HG03457 (cell line): ENCODE measurements at regions not wholly inside any gene's neighbourhood (a gene's known extent, or its start where the extent isn't known, plus 50 kb on each side); places are given as distances from the start of the nearest gene placed in this dataset.
"Not testable (repeated sequence)": the region's sequence is repeated elsewhere in the genome, so short reads cannot be mapped to it uniquely, and the experiment has no call there.

Experiments
- ATAC-seq: cut with Tn5 transposase; IDR thresholded peaks from one replicate; pipeline ENCODE4 v1.9.1; 2021; ENCODE audit warnings: moderate number of reproducible peaks; ENCODE audit not compliant: unreplicated experiment

DNA sequence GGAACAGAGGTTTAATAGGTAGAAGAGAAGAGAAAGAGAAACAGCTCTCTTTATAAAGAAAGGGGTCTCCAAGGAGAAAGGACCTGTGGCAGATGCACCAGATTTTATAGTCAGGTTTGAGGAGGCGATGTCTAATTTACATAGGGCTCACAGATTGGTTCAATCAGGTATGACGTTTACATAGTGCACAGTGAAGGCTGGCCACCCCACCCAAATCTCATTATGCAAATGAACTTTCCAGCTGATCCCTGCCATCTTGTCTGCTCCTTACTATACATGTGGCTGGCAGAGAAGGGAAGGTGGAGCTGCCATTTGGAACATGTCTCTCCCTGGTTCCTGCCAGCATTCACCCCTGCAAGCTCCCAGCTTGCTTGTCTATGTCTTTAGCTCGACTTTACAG, 557.8 kb downstream of the SUCLG1 start:
- no peak for ATAC-seq

- no peak for ATAC-seq
Measured at GRCh38 chr2:83900862-83901261, 558.2 kb downstream of the SUCLG1 start.

- ATAC-seq, result no peak
Measured at GRCh38 chr2:83899271-83899670, 559.8 kb downstream of the SUCLG1 start.

- ATAC-seq, result no peak
Measured at GRCh38 chr2:83894976-83895375, 564.1 kb downstream of the SUCLG1 start.

DNA sequence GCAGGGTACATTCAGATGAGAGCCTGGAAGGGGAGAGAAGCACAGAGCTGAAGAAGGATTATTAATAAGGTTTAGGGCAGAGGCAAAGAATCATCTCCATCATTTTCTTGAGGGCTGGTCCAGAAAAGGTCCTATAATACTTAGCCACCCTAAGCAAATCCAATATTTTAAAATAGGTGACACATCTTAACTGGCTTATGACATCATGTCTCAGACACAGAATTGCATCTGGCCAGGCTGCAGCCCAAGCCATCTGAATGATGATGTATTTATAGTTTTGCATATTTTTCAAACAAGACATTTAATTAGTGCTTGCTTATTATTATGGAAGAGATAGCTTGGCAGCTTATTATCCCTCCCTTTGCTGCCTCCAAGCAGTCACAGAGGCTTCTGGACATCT, 571.3 kb downstream of the SUCLG1 start:
- no peak for ATAC-seq

GRCh38 chr2:83879127-83879526, 580.0 kb downstream of the SUCLG1 start:
- no peak for ATAC-seq

DNA sequence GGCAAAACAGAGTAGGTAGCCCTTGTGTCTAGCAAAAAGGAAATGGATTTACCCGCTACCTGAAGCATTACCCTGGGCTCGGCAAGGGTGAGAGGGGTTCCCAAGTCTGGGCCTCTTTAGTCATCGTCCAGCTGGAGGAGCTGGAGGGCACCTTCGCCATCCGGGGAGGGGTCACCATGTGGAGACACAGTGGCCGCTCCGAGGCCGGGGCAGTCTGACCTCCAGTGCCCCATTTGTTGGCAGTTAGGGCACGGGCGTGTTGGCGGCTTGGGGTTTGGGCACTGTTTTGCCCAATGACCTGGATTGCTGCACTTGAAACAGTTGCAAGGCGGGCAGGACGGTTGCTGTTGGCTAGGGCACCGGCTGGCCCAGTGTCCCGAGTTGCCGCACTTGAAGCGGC, 581.8 kb downstream of the SUCLG1 start:
- ATAC-seq, result not testable (repeated sequence)

DNA sequence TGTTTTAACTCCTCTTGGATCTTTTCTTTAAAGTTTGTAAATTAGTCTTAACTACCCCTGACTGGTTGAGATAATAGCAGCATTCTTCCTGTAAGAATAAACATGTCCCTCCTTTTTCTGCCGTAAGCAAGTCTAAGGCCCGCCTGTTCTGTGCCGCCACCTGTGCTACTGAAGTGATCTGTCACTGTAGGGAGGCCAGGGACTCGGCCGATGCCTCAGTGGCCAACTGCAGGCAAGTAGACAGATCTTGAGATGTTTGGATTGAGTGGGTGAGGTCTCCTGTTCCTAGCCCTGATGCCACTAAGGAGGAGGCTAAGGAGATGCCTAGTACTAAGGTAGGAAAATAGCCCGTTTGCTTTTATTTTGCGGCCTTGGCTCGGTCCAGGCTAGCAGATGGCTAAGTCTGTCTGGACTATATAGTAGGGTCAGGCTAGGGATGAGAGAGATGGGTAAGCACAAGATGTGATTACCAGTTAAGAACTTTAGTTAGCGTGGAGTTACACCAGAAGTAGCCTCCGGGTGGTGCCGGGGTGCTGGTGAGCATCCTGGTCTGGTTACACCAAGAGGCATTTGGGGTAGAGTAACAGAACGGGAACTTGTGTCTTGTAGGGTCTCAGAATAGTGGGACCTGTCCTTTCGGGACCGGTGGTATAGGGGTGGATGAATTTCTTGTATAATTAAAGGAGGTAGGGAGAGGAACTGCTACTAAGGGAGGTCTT, 584.2 kb downstream of the SUCLG1 start:
- ATAC-seq, result no peak

- no peak for ATAC-seq
Measured at GRCh38 chr2:83874066-83874465, 585.0 kb downstream of the SUCLG1 start.

DNA sequence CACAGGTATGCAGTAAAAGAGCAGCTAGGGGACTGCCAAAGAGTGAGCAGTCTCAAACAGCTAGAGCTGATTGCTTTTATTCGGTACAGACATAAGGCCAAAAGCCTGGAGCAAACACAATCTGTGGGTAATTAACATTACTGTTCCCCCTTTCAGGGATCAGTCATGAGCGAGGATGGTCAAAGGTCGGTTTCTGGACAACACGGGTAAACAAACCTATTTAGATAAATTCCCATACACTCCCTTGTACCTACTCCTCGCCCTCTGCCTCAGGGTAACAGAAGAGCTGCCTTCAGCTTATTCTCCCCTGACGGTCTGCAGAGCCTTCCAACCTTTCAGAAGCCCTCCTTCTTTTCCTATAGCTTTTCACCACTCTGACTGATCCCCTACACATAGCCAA, 586.0 kb downstream of the SUCLG1 start:
- no peak for ATAC-seq

GRCh38 chr2:83866211-83866610, 592.9 kb downstream of the SUCLG1 start:
- no peak for ATAC-seq

DNA sequence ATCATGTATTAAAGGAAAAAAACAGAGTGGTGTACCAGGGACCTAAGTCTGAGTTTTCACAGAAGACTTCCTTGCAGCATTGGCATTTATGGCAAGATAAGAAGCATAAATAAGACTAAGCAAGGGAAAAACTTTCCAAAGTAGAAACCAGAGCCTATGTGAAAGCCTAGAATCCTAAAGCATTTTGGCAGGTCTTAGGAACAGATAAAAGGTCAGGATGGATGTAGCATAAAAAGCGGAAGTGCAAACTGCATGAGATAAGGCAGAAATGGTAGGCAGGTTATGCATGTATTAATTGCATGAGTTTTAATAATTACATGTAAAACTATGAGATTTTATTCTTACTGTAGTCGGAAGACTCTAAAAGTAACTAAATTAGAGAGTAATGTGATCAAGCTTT, 596.5 kb downstream of the SUCLG1 start:
- no peak for ATAC-seq

DNA sequence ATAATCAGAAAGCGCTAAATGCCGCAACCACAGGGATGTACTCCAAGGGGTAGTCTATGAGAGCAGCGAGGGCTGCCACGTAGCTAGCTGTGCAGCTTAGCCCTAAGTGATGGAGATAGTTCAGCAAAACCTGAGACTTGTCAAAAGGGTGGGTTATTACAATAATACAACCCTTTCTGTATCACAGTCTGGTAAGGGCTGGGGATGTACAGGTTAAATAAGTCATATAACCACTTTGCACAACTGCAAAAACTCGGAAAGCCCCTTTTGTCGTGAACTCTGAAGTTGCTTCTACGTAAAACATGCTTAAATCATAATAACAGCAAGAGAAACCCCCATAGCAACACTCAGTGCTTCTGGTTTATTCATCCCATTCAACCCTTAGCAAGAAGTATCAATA, 598.8 kb downstream of the SUCLG1 start:
- ATAC-seq, result no peak

DNA sequence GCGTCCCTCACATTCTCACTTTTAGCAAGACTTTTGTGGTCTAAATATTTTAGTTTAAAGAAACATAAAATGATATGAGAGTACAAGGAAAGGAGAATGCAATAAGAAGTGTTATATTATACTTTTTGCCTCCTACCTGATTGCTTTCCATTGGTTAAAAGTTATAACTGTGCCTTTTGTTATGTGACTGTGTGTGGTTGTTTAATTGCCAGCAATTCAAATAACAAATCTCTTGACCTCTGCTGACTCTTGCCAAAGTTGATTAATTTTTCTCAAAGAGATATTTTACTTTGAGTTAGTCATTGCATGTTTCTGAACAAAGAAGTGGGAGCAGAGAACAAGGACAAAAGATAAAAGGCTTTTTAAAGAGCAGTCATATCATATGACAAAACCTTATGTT, 599.5 kb downstream of the SUCLG1 start:
- ATAC-seq, result no peak

DNA sequence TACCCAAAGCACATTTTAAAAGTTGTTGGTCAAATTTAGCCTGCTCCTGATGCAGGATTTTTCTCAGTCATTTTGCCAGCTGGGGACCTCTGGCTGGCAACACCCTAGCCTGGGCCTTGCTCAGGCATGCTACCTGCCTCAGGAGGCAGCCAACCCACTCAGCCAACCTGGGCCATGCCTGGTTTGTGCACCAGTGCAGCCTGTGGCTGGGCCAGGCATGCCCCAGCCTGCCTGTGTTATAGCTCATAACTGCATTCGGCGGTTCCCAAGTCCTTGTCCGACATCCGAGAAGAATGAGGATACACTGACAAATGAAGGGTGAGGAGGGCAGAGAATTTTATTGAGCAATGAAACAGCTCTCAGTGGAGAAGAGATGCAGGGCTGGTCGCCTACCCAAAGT, 608.0 kb downstream of the SUCLG1 start:
- ATAC-seq, result no peak

DNA sequence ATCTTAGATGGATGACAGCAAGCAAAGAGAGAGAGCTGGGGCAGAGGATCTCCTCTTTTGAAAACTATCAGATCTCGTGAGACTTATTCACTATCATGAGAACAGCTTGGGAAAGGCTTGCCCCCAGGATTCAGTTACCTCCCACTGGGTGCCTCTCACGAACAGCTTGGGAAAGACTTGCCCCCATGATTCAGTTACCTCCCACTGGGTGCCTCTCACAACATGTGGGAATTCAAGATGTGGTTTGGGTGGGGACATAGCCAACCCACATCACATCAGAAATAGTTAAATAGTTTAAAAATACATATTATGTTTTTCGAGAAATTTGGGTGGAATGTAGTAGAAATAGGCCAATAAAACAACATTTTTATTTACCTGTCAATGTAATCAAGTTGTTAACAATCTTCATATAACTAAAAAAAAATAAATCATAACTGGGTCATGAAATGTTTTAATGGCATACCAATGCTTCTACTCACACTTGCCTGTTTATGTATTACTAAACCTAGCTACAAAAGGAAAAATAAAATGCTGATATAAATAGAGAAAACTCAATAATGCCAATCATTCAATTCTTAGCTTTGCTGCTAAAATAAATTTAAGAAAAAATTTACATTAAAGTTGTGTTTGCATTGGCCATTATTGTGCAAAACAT, 608.9 kb downstream of the SUCLG1 start:
- no peak for ATAC-seq

GRCh38 chr2:83844490-83844889, 614.6 kb downstream of the SUCLG1 start:
- no peak for ATAC-seq

DNA sequence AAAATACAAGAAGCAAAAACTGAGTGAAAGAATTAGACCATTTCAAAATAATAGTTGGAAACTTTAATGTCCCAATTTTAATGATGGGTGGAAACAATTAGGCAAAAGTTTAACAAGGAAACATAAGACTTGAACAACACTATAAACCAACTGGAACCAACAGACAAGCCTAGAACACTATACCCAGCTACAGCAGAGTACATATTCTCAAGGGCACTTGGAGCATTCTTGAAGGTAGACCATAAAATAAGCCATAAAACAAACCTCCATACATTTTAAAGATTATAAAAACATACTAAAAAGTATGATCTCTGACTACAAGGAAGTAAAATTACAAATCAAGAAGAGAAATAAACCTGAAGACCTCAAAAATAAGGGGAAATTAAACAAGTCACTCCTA, 616.7 kb downstream of the SUCLG1 start:
- no peak for ATAC-seq

- no peak for ATAC-seq
Measured at GRCh38 chr2:83837823-83838222, 621.3 kb downstream of the SUCLG1 start.

DNA sequence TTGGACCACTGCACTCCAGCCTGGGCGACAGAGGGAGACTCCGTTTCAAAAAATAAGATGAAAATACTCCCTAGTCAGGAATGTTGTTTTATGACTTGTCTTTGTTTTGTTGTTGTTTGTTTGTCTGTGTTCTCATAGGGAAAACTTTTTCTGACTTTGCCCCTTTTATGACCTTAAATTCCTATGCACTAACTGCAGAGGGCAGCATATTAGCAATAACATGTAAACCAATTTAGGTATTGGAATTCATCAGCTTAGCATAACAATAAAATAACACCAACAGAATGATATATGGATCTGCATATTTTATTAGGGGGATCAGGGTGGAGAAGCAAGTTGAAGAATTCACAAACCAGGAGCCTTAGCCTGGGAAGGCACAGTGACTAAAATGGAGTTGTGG, 631.5 kb downstream of the SUCLG1 start:
- no peak for ATAC-seq

- no peak for ATAC-seq
Measured at GRCh38 chr2:83826577-83826976, 632.5 kb downstream of the SUCLG1 start.

DNA sequence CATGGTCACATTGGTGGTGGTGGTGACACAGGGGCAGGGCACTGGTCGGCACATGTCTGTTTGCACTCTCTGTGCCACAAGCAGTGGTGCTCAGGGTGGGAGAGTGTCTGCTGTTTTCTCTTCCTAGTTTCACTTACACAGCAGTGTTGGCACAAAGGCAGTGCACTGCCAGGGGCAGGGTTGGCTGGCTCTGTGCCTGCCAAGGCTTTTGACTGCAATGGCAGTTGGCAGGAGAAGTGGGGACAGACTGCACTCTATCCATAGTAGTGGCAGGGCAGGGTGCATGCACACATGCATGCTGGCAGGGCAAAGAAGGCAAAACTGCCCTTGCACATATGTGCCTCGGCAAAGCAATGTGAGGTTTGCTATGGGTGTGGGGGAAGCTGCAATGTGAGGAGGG, 635.9 kb downstream of the SUCLG1 start:
- ATAC-seq, result no peak

DNA sequence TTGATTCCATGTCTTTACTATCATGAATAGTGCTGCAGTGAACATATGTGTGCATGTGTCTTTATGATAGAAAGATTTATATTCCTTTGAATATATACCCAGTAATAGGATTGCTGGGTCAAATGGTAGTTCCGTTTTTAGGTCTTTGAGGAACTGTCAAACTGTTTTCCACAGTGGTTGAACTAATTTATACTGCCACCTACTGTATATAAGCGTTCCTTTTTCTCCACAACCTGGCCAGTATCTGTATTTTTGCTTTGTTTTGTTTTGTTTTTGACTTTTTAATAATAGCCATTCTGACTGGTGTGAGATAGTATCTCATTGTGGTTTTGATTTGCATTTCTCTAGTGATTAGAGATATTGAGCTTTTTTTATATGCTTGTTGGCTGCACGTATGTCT, 641.6 kb downstream of the SUCLG1 start:
- no peak for ATAC-seq
